GM21423 (cell line): ENCODE measurements at regions not wholly inside any gene's neighbourhood (a gene's known extent, or its start where the extent isn't known, plus 50 kb on each side); places are given as distances from the start of the nearest gene placed in this dataset.
"Not testable (repeated sequence)": the region's sequence is repeated elsewhere in the genome, so short reads cannot be mapped to it uniquely, and the experiment has no call there.

ENCODE experiments used
- ATAC-seq: cut with Tn5 transposase; IDR thresholded peaks from one replicate; pipeline ENCODE4 v1.9.1; 2021; ENCODE audit warnings: mild to moderate bottlenecking, moderate library complexity; ENCODE audit not compliant: unreplicated experiment

- no peak for ATAC-seq
Measured at GRCh38 chrX:64853424-64853823, 122.8 kb downstream of the ZC4H2 start.

GRCh38 chrX:64850371-64851082 lies 125.7 kb downstream of the ZC4H2 start:
- peak; percentile 71 for ATAC-seq

DNA sequence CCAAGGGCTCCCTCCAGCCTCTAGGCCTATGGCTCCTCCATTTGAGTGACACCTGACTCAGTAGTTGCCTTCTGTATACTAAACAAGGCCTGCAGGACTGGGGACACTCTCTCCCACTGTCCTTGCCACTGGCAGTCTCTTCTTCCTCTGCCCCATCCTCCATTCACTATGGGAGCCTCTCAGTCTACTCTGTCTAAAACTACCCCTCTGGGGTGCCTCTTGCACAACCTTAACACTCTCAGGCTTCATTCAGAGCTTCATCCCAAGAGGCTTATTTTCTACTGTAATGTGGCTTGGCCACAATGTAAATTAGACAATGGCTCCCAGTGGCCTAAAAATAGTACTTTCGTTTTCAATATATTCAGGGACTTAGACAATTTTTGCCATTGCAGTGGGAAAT lies 133.0 kb downstream of the ZC4H2 start:
- no peak for ATAC-seq

- ATAC-seq, result peak; percentile 68
Measured at GRCh38 chrX:64842492-64842891, 133.8 kb downstream of the ZC4H2 start.

DNA sequence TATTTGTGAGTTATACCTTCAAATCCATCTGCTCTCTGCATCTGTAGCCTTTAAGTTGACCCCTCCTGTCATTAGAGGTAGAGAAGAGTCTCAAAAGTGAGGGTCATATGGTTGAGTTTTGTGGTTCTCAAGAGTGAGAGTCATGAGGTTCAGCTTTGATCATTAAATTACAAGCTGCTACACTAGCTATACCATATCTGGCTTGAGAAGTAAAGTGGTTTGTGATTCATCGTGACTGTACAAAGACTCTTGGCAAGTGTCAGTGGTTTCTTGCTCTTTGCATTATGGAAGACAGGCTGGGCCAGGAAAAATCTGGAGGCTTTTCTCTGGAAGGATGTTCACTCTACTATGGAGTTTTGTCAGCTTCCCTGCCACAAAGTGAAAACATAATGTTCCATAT lies 170.6 kb downstream of the ZC4H2 start:
- ATAC-seq, result no peak

DNA sequence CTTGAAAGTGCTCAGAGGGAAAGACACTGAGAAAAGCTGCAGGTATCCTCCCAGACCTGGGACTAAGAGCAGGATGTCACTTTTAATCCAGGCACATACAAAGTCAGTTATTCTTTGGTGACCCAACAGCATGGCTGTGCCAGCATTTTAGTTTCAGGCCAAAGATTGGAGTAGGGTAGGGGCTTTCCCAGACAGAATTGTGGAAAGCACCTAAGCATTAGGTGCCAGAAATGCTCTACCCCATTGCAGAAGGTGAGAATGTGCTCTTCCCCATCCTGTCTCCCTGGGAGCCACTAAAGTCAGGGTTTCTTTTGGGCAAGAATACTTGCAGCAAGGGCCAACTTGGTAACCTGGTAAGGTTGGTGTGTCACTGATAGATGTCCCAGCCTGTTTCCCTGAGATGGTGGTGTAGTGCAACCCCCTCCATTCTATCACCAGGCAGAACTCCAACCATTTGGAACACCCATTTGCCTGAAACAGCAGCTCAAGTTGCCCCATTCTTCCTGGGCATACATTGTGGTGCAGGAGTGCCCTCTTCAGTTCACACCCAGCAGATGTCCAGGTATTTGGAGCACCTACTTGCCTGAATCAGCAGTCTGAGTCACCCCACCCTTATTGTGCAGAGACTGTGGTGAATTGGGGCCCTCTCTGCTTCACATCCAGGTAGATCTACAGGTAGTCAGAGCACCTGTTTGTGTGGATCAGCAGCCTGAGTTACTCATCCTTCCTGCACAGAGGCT lies 183.5 kb downstream of the ZC4H2 start:
- ATAC-seq, result no peak

DNA sequence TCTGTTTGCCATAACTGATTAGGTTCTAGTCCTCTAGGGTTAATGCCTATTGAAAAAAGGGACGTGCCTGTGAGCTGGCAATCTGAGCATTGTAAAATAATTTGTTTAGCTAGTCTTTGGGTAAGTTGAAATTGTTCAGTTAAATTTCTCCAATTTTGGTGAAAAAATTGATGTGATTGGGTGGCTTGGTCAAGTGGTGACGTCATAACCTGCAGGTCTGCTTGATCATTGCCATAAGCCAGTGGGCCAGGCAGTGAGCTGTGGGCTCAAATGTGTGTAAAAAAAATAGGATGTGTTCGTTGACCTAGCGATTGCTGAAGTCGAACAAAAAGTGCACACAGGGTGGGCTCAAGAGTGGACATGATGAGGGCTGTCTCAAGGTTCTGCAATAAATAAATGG lies 193.3 kb downstream of the ZC4H2 start:
- ATAC-seq, result no peak

- no peak for ATAC-seq
Measured at GRCh38 chrX:64758047-64758446, 218.2 kb downstream of the ZC4H2 start.

- no peak for ATAC-seq
Measured at GRCh38 chrX:64739792-64740378, 236.4 kb downstream of the ZC4H2 start.

DNA sequence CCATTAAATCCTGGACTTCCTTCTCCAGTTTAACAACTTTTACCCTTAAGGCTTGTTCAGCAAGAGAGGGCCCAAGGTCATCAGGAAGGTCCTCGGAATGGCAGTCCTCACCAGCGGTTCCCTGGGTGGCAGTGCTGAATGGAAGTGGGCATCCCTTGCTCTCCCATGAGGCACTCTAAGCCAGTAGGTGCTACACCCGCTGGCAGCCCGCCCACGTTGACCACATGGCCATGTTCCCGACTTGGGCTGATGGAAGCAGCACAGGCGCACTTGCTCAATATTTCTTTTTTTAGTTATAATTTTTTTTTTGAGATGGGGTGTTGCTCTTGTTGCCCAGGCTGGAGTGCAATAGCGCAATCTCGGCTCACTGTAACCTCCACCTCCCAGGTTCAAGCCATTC lies 277.9 kb downstream of the ZC4H2 start:
- no peak for ATAC-seq

- not testable (repeated sequence) for ATAC-seq
Measured at GRCh38 chrX:64695372-64695771, 280.9 kb downstream of the ZC4H2 start.

DNA sequence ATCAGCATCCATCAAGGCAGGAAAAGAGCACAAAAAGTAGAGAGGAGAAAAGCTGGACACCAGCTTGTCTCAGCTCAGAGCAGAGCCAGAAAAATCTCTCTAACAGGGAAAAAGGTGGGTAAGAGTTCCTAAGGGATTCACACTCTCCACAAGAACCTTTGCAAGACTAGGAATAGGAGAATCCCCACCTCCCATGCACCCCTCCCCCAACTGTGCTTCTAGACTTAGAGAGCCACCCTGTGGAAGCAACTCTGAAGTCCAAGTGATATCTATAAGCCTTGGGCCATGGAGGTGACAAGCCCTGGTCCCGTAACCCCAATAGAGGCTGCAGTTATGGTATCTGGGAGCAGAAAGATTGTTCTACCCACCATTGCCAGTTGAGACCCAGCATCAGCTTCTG lies 267.6 kb upstream of the MTMR8 start:
- no peak for ATAC-seq

DNA sequence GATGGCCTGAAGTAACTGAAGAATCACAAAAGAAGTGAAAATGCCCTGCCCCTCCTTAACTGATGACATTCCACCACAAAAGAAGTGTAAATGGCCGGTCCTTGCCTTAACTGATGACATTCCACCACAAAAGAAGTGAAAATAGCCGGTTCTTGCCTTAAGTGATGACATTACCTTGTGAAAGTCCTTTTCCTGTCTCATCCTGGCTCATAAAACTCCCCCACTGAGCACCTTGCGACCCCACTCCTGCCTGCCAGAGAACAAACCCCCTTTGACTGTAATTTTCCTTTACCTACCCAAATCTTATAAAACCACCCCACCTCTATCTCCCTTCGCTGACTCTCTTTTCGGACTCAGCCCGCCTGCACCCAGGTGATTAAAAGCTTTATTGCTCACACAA lies 262.0 kb upstream of the MTMR8 start:
- not testable (repeated sequence) for ATAC-seq

DNA sequence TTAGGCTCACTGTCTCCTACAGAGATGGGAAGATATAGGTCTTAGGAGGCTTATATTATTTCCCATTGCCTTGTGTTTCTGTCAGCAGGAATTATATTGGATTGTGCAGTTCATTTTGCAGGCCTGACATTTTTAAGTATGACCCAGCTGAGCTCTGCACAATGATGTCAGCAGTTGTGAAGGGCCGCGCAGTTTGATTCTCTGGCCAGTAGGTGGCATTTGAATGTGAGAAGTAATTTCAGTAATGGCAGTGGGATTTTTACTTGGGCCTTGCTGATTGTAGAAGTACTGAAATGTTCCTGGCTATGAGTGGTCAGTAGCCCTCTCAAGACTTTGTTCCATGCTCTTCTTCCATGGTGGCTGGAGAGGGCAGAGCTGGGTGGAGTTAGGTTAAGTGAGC lies 247.2 kb upstream of the MTMR8 start:
- ATAC-seq, result no peak
